T-helper 2 cell (primary cell): ENCODE measurements at regions not wholly inside any gene's neighbourhood (a gene's known extent, or its start where the extent isn't known, plus 50 kb on each side); places are given as distances from the start of the nearest gene placed in this dataset.

Experiments
- DNase-seq, 5 experiments: peaks; one replicate each; pipeline versions ENCODE4 v3.0.0 to v3.0.0-alpha.2; 2012 to 2022

GRCh38 chr2:236939721-236940231 is 145.9 kb upstream of the COPS8 start:
- DNase-seq: no peak

GRCh38 chr2:236940497-236940896 is 145.2 kb upstream of the COPS8 start:
- no peak for DNase-seq

GRCh38 chr2:236940916-236941520 is 144.7 kb upstream of the COPS8 start:
- no peak for DNase-seq

- DNase-seq: no peak
Measured at GRCh38 chr2:236941551-236941950, 144.1 kb upstream of the COPS8 start.

GRCh38 chr2:236942554-236942953 is 143.1 kb upstream of the COPS8 start:
- peak in 1 of 5 experiments; percentile 17 for DNase-seq

- no peak for DNase-seq
Measured at GRCh38 chr2:236943068-236943467, 142.6 kb upstream of the COPS8 start.

GRCh38 chr2:236943841-236944513 is 141.7 kb upstream of the COPS8 start:
- DNase-seq: no peak

- no peak for DNase-seq
Measured at GRCh38 chr2:236944561-236944960, 141.1 kb upstream of the COPS8 start.

GRCh38 chr2:236945431-236946016 is 140.2 kb upstream of the COPS8 start:
- no peak for DNase-seq

GRCh38 chr2:236946871-236947270 is 138.8 kb upstream of the COPS8 start:
- no peak for DNase-seq

- DNase-seq: no peak
Measured at GRCh38 chr2:236947294-236947693, 138.4 kb upstream of the COPS8 start.

GRCh38 chr2:236947896-236948295 is 137.8 kb upstream of the COPS8 start:
- DNase-seq: no peak

GRCh38 chr2:236949089-236949905 is 136.4 kb upstream of the COPS8 start:
- DNase-seq: no peak

- DNase-seq: no peak
Measured at GRCh38 chr2:236951830-236952475, 133.7 kb upstream of the COPS8 start.

- DNase-seq: no peak
Measured at GRCh38 chr2:236954641-236955040, 131.0 kb upstream of the COPS8 start.

- no peak for DNase-seq
Measured at GRCh38 chr2:236955521-236956030, 130.1 kb upstream of the COPS8 start.

GRCh38 chr2:236956031-236956618 is 129.6 kb upstream of the COPS8 start:
- DNase-seq: peak in 1 of 5 experiments; percentile 89

- no peak for DNase-seq
Measured at GRCh38 chr2:236956641-236957040, 129.0 kb upstream of the COPS8 start.

GRCh38 chr2:236959036-236959435 is 126.7 kb upstream of the COPS8 start:
- DNase-seq: no peak

- no peak for DNase-seq
Measured at GRCh38 chr2:236959876-236960275, 125.8 kb upstream of the COPS8 start.

GRCh38 chr2:236960531-236960930 is 125.2 kb upstream of the COPS8 start:
- no peak for DNase-seq

- DNase-seq: no peak
Measured at GRCh38 chr2:236962816-236963215, 122.9 kb upstream of the COPS8 start.
